Gastroesophageal sphincter (tissue), 3 donors: ENCODE measurements at regions not wholly inside any gene's neighbourhood (a gene's known extent, or its start where the extent isn't known, plus 50 kb on each side); places are given as distances from the start of the nearest gene placed in this dataset.

Experiments
- POLR2A ChIP-seq, 2 donors: fragments of 450-650 bp; IDR thresholded peaks; one replicate each; pipeline ENCODE4 v1.6.1; 2017; ENCODE audit warnings: antibody characterized with exemption in 2 of 2, mild to moderate bottlenecking in 2 of 2, moderate library complexity in 1 of 2
- TF ChIP-seq, protein P1 (sequence below), 4 experiments: fragments of 200-600 bp in 2 of 4; fragments of 450-650 bp in 2 of 4; sonication (generic) in 1 of 4; IDR thresholded peaks; one replicate each; pipeline ENCODE4 v1.5.1; 2017 to 2019; ENCODE audit warnings: antibody characterized with exemption in 4 of 4, mild to moderate bottlenecking in 2 of 4, moderate library complexity in 2 of 4

GRCh38 chr2:176843208-176843607, 369.4 kb upstream of the HNRNPA3 start:
- TF ChIP-seq, protein P1, sequence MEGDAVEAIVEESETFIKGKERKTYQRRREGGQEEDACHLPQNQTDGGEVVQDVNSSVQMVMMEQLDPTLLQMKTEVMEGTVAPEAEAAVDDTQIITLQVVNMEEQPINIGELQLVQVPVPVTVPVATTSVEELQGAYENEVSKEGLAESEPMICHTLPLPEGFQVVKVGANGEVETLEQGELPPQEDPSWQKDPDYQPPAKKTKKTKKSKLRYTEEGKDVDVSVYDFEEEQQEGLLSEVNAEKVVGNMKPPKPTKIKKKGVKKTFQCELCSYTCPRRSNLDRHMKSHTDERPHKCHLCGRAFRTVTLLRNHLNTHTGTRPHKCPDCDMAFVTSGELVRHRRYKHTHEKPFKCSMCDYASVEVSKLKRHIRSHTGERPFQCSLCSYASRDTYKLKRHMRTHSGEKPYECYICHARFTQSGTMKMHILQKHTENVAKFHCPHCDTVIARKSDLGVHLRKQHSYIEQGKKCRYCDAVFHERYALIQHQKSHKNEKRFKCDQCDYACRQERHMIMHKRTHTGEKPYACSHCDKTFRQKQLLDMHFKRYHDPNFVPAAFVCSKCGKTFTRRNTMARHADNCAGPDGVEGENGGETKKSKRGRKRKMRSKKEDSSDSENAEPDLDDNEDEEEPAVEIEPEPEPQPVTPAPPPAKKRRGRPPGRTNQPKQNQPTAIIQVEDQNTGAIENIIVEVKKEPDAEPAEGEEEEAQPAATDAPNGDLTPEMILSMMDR (IDR thresholded peaks at IDR 0.05), result no peak
- no peak for TF ChIP-seq POLR2A (IDR thresholded peaks at IDR 0.05)
